ENCODE measurements at regions not wholly inside any gene's neighbourhood (a gene's known extent, or its start where the extent isn't known, plus 50 kb on each side); places are given as distances from the start of the nearest gene placed in this dataset.
"Not testable (repeated sequence)": the region's sequence is repeated elsewhere in the genome, so short reads cannot be mapped to it uniquely, and the experiment has no call there.

- H3K9ac ChIP-seq (ENCODE audit: low read depth, low read length), result no peak overlapping the region
- no peaks in the 10 kb centered on the region for H3K36me3 ChIP-seq (ENCODE audit: insufficient read depth, low read depth, low read length)
- no peak overlapping the region for H3K4me3 ChIP-seq (ENCODE audit: low read length)
- no peaks in the 10 kb centered on the region for H3K27me3 ChIP-seq (ENCODE audit: insufficient read depth, low read length)
- no peaks in the 10 kb centered on the region for H3K9me3 ChIP-seq (ENCODE audit: insufficient read depth, low read depth, low read length)
- no peak overlapping the region for H3K27ac ChIP-seq (ENCODE audit: low read length)
- H3K4me1 ChIP-seq (ENCODE audit: insufficient read depth, low read length), result no peaks in the 10 kb centered on the region
Observed at GRCh38 chr2:49661809-49662208, 507.5 kb upstream of the FSHR start.

GRCh38 chr2:49656853-49657252 is 502.5 kb upstream of the FSHR start:
- no peak overlapping the region for H3K9ac ChIP-seq (ENCODE audit: low read depth, low read length)
- no peaks in the 10 kb centered on the region for H3K9me3 ChIP-seq (ENCODE audit: insufficient read depth, low read depth, low read length)

GRCh38 chr2:49643149-49643548 is 488.8 kb upstream of the FSHR start:
- Histone ChIP-seq H3K27ac (ENCODE audit: low read length) (no peak overlapping the region), H3K27me3 (ENCODE audit: insufficient read depth, low read length) (no peaks in the 10 kb centered on the region), H3K4me3 (ENCODE audit: low read length) (no peak overlapping the region), H3K36me3 (ENCODE audit: insufficient read depth, low read depth, low read length) (no peaks in the 10 kb centered on the region), H3K9me3 (ENCODE audit: insufficient read depth, low read depth, low read length) (no peaks in the 10 kb centered on the region), H3K4me1 (ENCODE audit: insufficient read depth, low read length) (peaks cover 16% of the 10 kb centered on the region), H3K9ac (ENCODE audit: low read depth, low read length) (no peak overlapping the region)

More at GRCh38 chr2:49656853-49657252, 502.5 kb upstream of the FSHR start:
- Histone ChIP-seq H3K4me1 (ENCODE audit: insufficient read depth, low read length) (no peaks in the 10 kb centered on the region), H3K4me3 (ENCODE audit: low read length) (no peak overlapping the region), H3K27me3 (ENCODE audit: insufficient read depth, low read length) (no peaks in the 10 kb centered on the region), H3K27ac (ENCODE audit: low read length) (no peak overlapping the region), H3K36me3 (ENCODE audit: insufficient read depth, low read depth, low read length) (no peaks in the 10 kb centered on the region)

GRCh38 chr2:49640630-49641029 is 486.3 kb upstream of the FSHR start:
- H3K27me3 ChIP-seq (ENCODE audit: insufficient read depth, low read length), result no peaks in the 10 kb centered on the region
- no peaks in the 10 kb centered on the region for H3K9me3 ChIP-seq (ENCODE audit: insufficient read depth, low read depth, low read length)
- no peaks in the 10 kb centered on the region for H3K36me3 ChIP-seq (ENCODE audit: insufficient read depth, low read depth, low read length)
- H3K4me3 ChIP-seq (ENCODE audit: low read length), result no peak overlapping the region
- no peak overlapping the region; the same call in 1 of the 2 replicates for H3K9ac ChIP-seq (ENCODE audit: low read depth, low read length)
- H3K4me1 ChIP-seq (ENCODE audit: insufficient read depth, low read length), result peaks cover 16% of the 10 kb centered on the region
- peak overlapping the region; percentile 5 for H3K27ac ChIP-seq (ENCODE audit: low read length)

- Histone ChIP-seq H3K9ac (ENCODE audit: low read depth, low read length) (no peak overlapping the region), H3K27ac (ENCODE audit: low read length) (no peak overlapping the region), H3K4me3 (ENCODE audit: low read length) (no peak overlapping the region), H3K36me3 (ENCODE audit: insufficient read depth, low read depth, low read length) (no peaks in the 10 kb centered on the region), H3K27me3 (ENCODE audit: insufficient read depth, low read length) (no peaks in the 10 kb centered on the region), H3K9me3 (ENCODE audit: insufficient read depth, low read depth, low read length) (no peaks in the 10 kb centered on the region), H3K4me1 (ENCODE audit: insufficient read depth, low read length) (no peaks in the 10 kb centered on the region)
Observed at GRCh38 chr2:49621016-49621415, 466.7 kb upstream of the FSHR start.

- Histone ChIP-seq H3K4me1 (ENCODE audit: insufficient read depth, low read length) (no peaks in the 10 kb centered on the region), H3K36me3 (ENCODE audit: insufficient read depth, low read depth, low read length) (no peaks in the 10 kb centered on the region), H3K27ac (ENCODE audit: low read length) (no peak overlapping the region), H3K9ac (ENCODE audit: low read depth, low read length) (no peak overlapping the region), H3K27me3 (ENCODE audit: insufficient read depth, low read length) (no peaks in the 10 kb centered on the region), H3K9me3 (ENCODE audit: insufficient read depth, low read depth, low read length) (no peaks in the 10 kb centered on the region), H3K4me3 (ENCODE audit: low read length) (no peak overlapping the region)
Observed at GRCh38 chr2:49619804-49620203, 465.5 kb upstream of the FSHR start.

GRCh38 chr2:49618491-49618890 is 464.2 kb upstream of the FSHR start:
- no peak overlapping the region for H3K27ac ChIP-seq (ENCODE audit: low read length)
- no peaks in the 10 kb centered on the region for H3K9me3 ChIP-seq (ENCODE audit: insufficient read depth, low read depth, low read length)
- H3K4me1 ChIP-seq (ENCODE audit: insufficient read depth, low read length), result no peaks in the 10 kb centered on the region
- H3K27me3 ChIP-seq (ENCODE audit: insufficient read depth, low read length), result no peaks in the 10 kb centered on the region
- no peak overlapping the region for H3K9ac ChIP-seq (ENCODE audit: low read depth, low read length)
- H3K36me3 ChIP-seq (ENCODE audit: insufficient read depth, low read depth, low read length), result no peaks in the 10 kb centered on the region
- no peak overlapping the region for H3K4me3 ChIP-seq (ENCODE audit: low read length)

GRCh38 chr2:49616800-49617199 is 462.5 kb upstream of the FSHR start:
- no peak overlapping the region for H3K9ac ChIP-seq (ENCODE audit: low read depth, low read length)
- H3K36me3 ChIP-seq (ENCODE audit: insufficient read depth, low read depth, low read length), result no peaks in the 10 kb centered on the region
- H3K27me3 ChIP-seq (ENCODE audit: insufficient read depth, low read length), result no peaks in the 10 kb centered on the region
- H3K27ac ChIP-seq (ENCODE audit: low read length), result no peak overlapping the region
- no peaks in the 10 kb centered on the region for H3K9me3 ChIP-seq (ENCODE audit: insufficient read depth, low read depth, low read length)
- H3K4me1 ChIP-seq (ENCODE audit: insufficient read depth, low read length), result no peaks in the 10 kb centered on the region
- no peak overlapping the region for H3K4me3 ChIP-seq (ENCODE audit: low read length)

GRCh38 chr2:49611796-49612195 is 457.5 kb upstream of the FSHR start:
- H3K36me3 ChIP-seq (ENCODE audit: insufficient read depth, low read depth, low read length); H3K4me1 ChIP-seq (ENCODE audit: insufficient read depth, low read length); H3K9me3 ChIP-seq (ENCODE audit: insufficient read depth, low read depth, low read length); H3K9ac ChIP-seq (ENCODE audit: low read depth, low read length); H3K27ac ChIP-seq (ENCODE audit: low read length); H3K27me3 ChIP-seq (ENCODE audit: insufficient read depth, low read length); H3K4me3 ChIP-seq (ENCODE audit: low read length): not testable (repeated sequence)

- Histone ChIP-seq H3K4me3 (ENCODE audit: low read length) (no peak overlapping the region), H3K9me3 (ENCODE audit: insufficient read depth, low read depth, low read length) (no peaks in the 10 kb centered on the region), H3K27me3 (ENCODE audit: insufficient read depth, low read length) (no peaks in the 10 kb centered on the region), H3K9ac (ENCODE audit: low read depth, low read length) (no peak overlapping the region), H3K27ac (ENCODE audit: low read length) (no peak overlapping the region), H3K36me3 (ENCODE audit: insufficient read depth, low read depth, low read length) (no peaks in the 10 kb centered on the region), H3K4me1 (ENCODE audit: insufficient read depth, low read length) (no peaks in the 10 kb centered on the region)
Observed at GRCh38 chr2:49600524-49600923, 446.2 kb upstream of the FSHR start.

- Histone ChIP-seq H3K27me3 (ENCODE audit: insufficient read depth, low read length) (no peaks in the 10 kb centered on the region), H3K27ac (ENCODE audit: low read length) (no peak overlapping the region), H3K9ac (ENCODE audit: low read depth, low read length) (no peak overlapping the region), H3K36me3 (ENCODE audit: insufficient read depth, low read depth, low read length) (no peaks in the 10 kb centered on the region), H3K4me3 (ENCODE audit: low read length) (no peak overlapping the region), H3K4me1 (ENCODE audit: insufficient read depth, low read length) (no peaks in the 10 kb centered on the region), H3K9me3 (ENCODE audit: insufficient read depth, low read depth, low read length) (peaks cover 7% of the 10 kb centered on the region; the same call in 1 of the 2 replicates)
Observed at GRCh38 chr2:49598231-49598630, 443.9 kb upstream of the FSHR start.

GRCh38 chr2:49585921-49586320 is 431.6 kb upstream of the FSHR start:
- no peak overlapping the region for H3K4me3 ChIP-seq (ENCODE audit: low read length)
- no peak overlapping the region for H3K27ac ChIP-seq (ENCODE audit: low read length)
- no peaks in the 10 kb centered on the region for H3K9me3 ChIP-seq (ENCODE audit: insufficient read depth, low read depth, low read length)
- no peaks in the 10 kb centered on the region for H3K27me3 ChIP-seq (ENCODE audit: insufficient read depth, low read length)
- no peaks in the 10 kb centered on the region for H3K4me1 ChIP-seq (ENCODE audit: insufficient read depth, low read length)
- no peak overlapping the region for H3K9ac ChIP-seq (ENCODE audit: low read depth, low read length)
- H3K36me3 ChIP-seq (ENCODE audit: insufficient read depth, low read depth, low read length), result no peaks in the 10 kb centered on the region

GRCh38 chr2:49582946-49583345 is 428.6 kb upstream of the FSHR start:
- Histone ChIP-seq H3K27ac (ENCODE audit: low read length) (no peak overlapping the region), H3K9ac (ENCODE audit: low read depth, low read length) (no peak overlapping the region), H3K9me3 (ENCODE audit: insufficient read depth, low read depth, low read length) (no peaks in the 10 kb centered on the region), H3K4me1 (ENCODE audit: insufficient read depth, low read length) (no peaks in the 10 kb centered on the region), H3K36me3 (ENCODE audit: insufficient read depth, low read depth, low read length) (no peaks in the 10 kb centered on the region), H3K4me3 (ENCODE audit: low read length) (no peak overlapping the region), H3K27me3 (ENCODE audit: insufficient read depth, low read length) (no peaks in the 10 kb centered on the region)

Measured in iPS-20b (cell line).